ENCODE measurements at regions not wholly inside any gene's neighbourhood (a gene's known extent, or its start where the extent isn't known, plus 50 kb on each side); places are given as distances from the start of the nearest gene placed in this dataset.
A peak's percentile ranks its signal among the peaks of the same experiment; 100 is the strongest.

GRCh38 chr12:19695244-19696098 lies 256.2 kb downstream of the AEBP2 start:
- Histone ChIP-seq H3K36me3 (ENCODE audit: insufficient read depth, low read length) (no peaks in the 10 kb centered on the region), H3K4me1 (ENCODE audit: insufficient read depth, low read length) (peaks cover 9% of the 10 kb centered on the region), H3K9me3 (ENCODE audit: control insufficient read depth in 1 of 2, low read length in 2 of 2) (no peaks in the 10 kb centered on the region), H3K4me3 (ENCODE audit: low read length in 2 of 2) (no peak overlapping the region), H3K27me3 (ENCODE audit: insufficient read depth, low read length) (no peaks in the 10 kb centered on the region), H3K27ac (ENCODE audit: low read depth, low read length) (no peak overlapping the region)
- H3K4me3 Mint-ChIP-seq, result peak overlapping the region in 1 of 8 donors; percentile 4
- peak overlapping the region in 1 of 7 donors; percentile 39 for H3K27ac Mint-ChIP-seq
- no peaks in the 10 kb centered on the region for H3K36me3 Mint-ChIP-seq
- intact Hi-C loops (cut with micrococcal nuclease), result no loop called here
- peaks cover 13 to 18% (median 15%) of the 10 kb centered on the region in 4 donors for H3K4me1 Mint-ChIP-seq
- ChIA-PET CTCF (ENCODE audit: partially characterized antibody) (interaction anchor here (0.8 kb wide), 1 partner anchor 10 kb away, joined by 3 read pairs; no protein-coding TSS in a partner anchor), POLR2A (ENCODE audit: partially characterized antibody) (interaction anchor here (1.3 kb wide), 1 partner anchor 17 kb away, joined by 3 read pairs; no protein-coding TSS in a partner anchor)
- no peak for DNase-seq
- H3K9me3 Mint-ChIP-seq, result peaks cover 0 to 4% (median 1%) of the 10 kb centered on the region in 8 donors
- peaks cover 0 to 3% of the 10 kb centered on the region in 2 donors for H3K27me3 Mint-ChIP-seq

GRCh38 chr12:19700969-19701368 lies 261.7 kb downstream of the AEBP2 start:
- Histone ChIP-seq H3K4me1 (ENCODE audit: insufficient read depth, low read length) (no peaks in the 10 kb centered on the region), H3K4me3 (ENCODE audit: low read length in 2 of 2) (no peak overlapping the region), H3K9me3 (ENCODE audit: control insufficient read depth in 1 of 2, low read length in 2 of 2) (peaks cover 0 to 4% of the 10 kb centered on the region in 2 donors), H3K27me3 (ENCODE audit: insufficient read depth, low read length) (no peaks in the 10 kb centered on the region), H3K27ac (ENCODE audit: low read depth, low read length) (no peak overlapping the region), H3K36me3 (ENCODE audit: insufficient read depth, low read length) (no peaks in the 10 kb centered on the region)
- peaks cover 4 to 51% (median 36%) of the 10 kb centered on the region in 8 donors for H3K9me3 Mint-ChIP-seq
- peaks cover 0 to 3% (median 2%) of the 10 kb centered on the region in 4 donors for H3K4me1 Mint-ChIP-seq
- no peak overlapping the region for H3K27ac Mint-ChIP-seq
- peaks cover 0 to 2% of the 10 kb centered on the region in 2 donors for H3K36me3 Mint-ChIP-seq
- no peak for DNase-seq
- CTCF ChIA-PET (ENCODE audit: partially characterized antibody), result no interaction called here
- POLR2A ChIA-PET (ENCODE audit: partially characterized antibody), result no interaction called here
- intact Hi-C loops (cut with micrococcal nuclease), result no loop called here
- H3K27me3 Mint-ChIP-seq, result peaks cover 0 to 4% of the 10 kb centered on the region in 2 donors
- H3K4me3 Mint-ChIP-seq, result no peak overlapping the region

GRCh38 chr12:19704966-19705365 lies 265.7 kb downstream of the AEBP2 start:
- H3K4me1 ChIP-seq (ENCODE audit: insufficient read depth, low read length), result no peaks in the 10 kb centered on the region
- no peak overlapping the region for H3K27ac ChIP-seq (ENCODE audit: low read depth, low read length)
- H3K36me3 Mint-ChIP-seq, result peaks cover 0 to 2% of the 10 kb centered on the region in 2 donors
- peaks cover 12 to 86% (median 53%) of the 10 kb centered on the region in 8 donors for H3K9me3 Mint-ChIP-seq
- H3K36me3 ChIP-seq (ENCODE audit: insufficient read depth, low read length), result no peaks in the 10 kb centered on the region
- ChIA-PET POLR2A (ENCODE audit: partially characterized antibody) (no interaction called here), CTCF (ENCODE audit: partially characterized antibody) (no interaction called here)
- no peaks in the 10 kb centered on the region for H3K4me1 Mint-ChIP-seq
- intact Hi-C loops (cut with micrococcal nuclease), result no loop called here
- no peaks in the 10 kb centered on the region for H3K27me3 ChIP-seq (ENCODE audit: insufficient read depth, low read length)
- no peak for DNase-seq
- H3K27me3 Mint-ChIP-seq, result peaks cover 0 to 4% of the 10 kb centered on the region in 2 donors
- no peak overlapping the region for H3K4me3 Mint-ChIP-seq
- peaks cover 0 to 4% of the 10 kb centered on the region in 2 donors for H3K9me3 ChIP-seq (ENCODE audit: control insufficient read depth in 1 of 2, low read length in 2 of 2)
- H3K4me3 ChIP-seq (ENCODE audit: low read length in 2 of 2), result no peak overlapping the region
- H3K27ac Mint-ChIP-seq, result no peak overlapping the region

- no peaks in the 10 kb centered on the region for H3K36me3 ChIP-seq (ENCODE audit: insufficient read depth, low read length)
- H3K4me3 ChIP-seq (ENCODE audit: low read length in 2 of 2), result no peak overlapping the region
- Mint-ChIP-seq H3K27ac (no peak overlapping the region), H3K4me3 (no peak overlapping the region), H3K9me3 (peaks cover 12 to 83% (median 46%) of the 10 kb centered on the region in 8 donors), H3K27me3 (peaks cover 0 to 2% of the 10 kb centered on the region in 2 donors), H3K36me3 (peaks cover 2 to 3% of the 10 kb centered on the region in 2 donors), H3K4me1 (no peaks in the 10 kb centered on the region)
- H3K27ac ChIP-seq (ENCODE audit: low read depth, low read length), result no peak overlapping the region
- H3K27me3 ChIP-seq (ENCODE audit: insufficient read depth, low read length), result no peaks in the 10 kb centered on the region
- intact Hi-C loops (cut with micrococcal nuclease), result no loop called here
- POLR2A ChIA-PET (ENCODE audit: partially characterized antibody), result no interaction called here
- DNase-seq, result no peak
- CTCF ChIA-PET (ENCODE audit: partially characterized antibody), result interaction anchor here (1.2 kb wide), 1 partner anchor 40 kb away, joined by 3 read pairs; no protein-coding TSS in a partner anchor
- no peaks in the 10 kb centered on the region for H3K4me1 ChIP-seq (ENCODE audit: insufficient read depth, low read length)
- peaks cover 0 to 4% of the 10 kb centered on the region in 2 donors for H3K9me3 ChIP-seq (ENCODE audit: control insufficient read depth in 1 of 2, low read length in 2 of 2)
Measured at GRCh38 chr12:19706936-19707335, 267.6 kb downstream of the AEBP2 start.

- intact Hi-C loops (cut with micrococcal nuclease), result no loop called here
- no peak for DNase-seq
- no peak overlapping the region for H3K27ac Mint-ChIP-seq
- no peaks in the 10 kb centered on the region for H3K4me1 ChIP-seq (ENCODE audit: insufficient read depth, low read length)
- no peaks in the 10 kb centered on the region for H3K4me1 Mint-ChIP-seq
- H3K9me3 ChIP-seq (ENCODE audit: control insufficient read depth in 1 of 2, low read length in 2 of 2), result peaks cover 0 to 4% of the 10 kb centered on the region in 2 donors
- peaks cover 2 to 3% of the 10 kb centered on the region in 2 donors for H3K36me3 Mint-ChIP-seq
- H3K27ac ChIP-seq (ENCODE audit: low read depth, low read length), result no peak overlapping the region
- peaks cover 12 to 72% (median 37%) of the 10 kb centered on the region in 8 donors for H3K9me3 Mint-ChIP-seq
- POLR2A ChIA-PET (ENCODE audit: partially characterized antibody), result no interaction called here
- H3K27me3 Mint-ChIP-seq, result peaks cover 0 to 2% of the 10 kb centered on the region in 2 donors
- no peak overlapping the region for H3K4me3 ChIP-seq (ENCODE audit: low read length in 2 of 2)
- H3K27me3 ChIP-seq (ENCODE audit: insufficient read depth, low read length), result no peaks in the 10 kb centered on the region
- CTCF ChIA-PET (ENCODE audit: partially characterized antibody), result interaction anchor here (1.2 kb wide), 1 partner anchor 39 kb away, joined by 3 read pairs; no protein-coding TSS in a partner anchor
- no peaks in the 10 kb centered on the region for H3K36me3 ChIP-seq (ENCODE audit: insufficient read depth, low read length)
- H3K4me3 Mint-ChIP-seq, result no peak overlapping the region
Measured at GRCh38 chr12:19707948-19708409, 268.7 kb downstream of the AEBP2 start.

- H3K4me3 Mint-ChIP-seq, result no peak overlapping the region
- no peaks in the 10 kb centered on the region for H3K27me3 Mint-ChIP-seq
- ChIA-PET POLR2A (ENCODE audit: partially characterized antibody) (no interaction called here), CTCF (ENCODE audit: partially characterized antibody) (no interaction called here)
- H3K27ac ChIP-seq (ENCODE audit: low read depth, low read length), result no peak overlapping the region
- H3K4me1 Mint-ChIP-seq, result no peaks in the 10 kb centered on the region
- intact Hi-C loops (cut with micrococcal nuclease), result no loop called here
- DNase-seq, result no peak
- no peaks in the 10 kb centered on the region for H3K36me3 ChIP-seq (ENCODE audit: insufficient read depth, low read length)
- H3K9me3 Mint-ChIP-seq, result peaks cover 6 to 63% (median 22%) of the 10 kb centered on the region in 8 donors
- no peak overlapping the region for H3K4me3 ChIP-seq (ENCODE audit: low read length in 2 of 2)
- H3K27ac Mint-ChIP-seq, result no peak overlapping the region
- H3K9me3 ChIP-seq (ENCODE audit: control insufficient read depth in 1 of 2, low read length in 2 of 2), result no peaks in the 10 kb centered on the region
- H3K4me1 ChIP-seq (ENCODE audit: insufficient read depth, low read length), result no peaks in the 10 kb centered on the region
- peaks cover 0 to 3% of the 10 kb centered on the region in 2 donors for H3K36me3 Mint-ChIP-seq
- H3K27me3 ChIP-seq (ENCODE audit: insufficient read depth, low read length), result no peaks in the 10 kb centered on the region
Measured at GRCh38 chr12:19709889-19710288, 270.6 kb downstream of the AEBP2 start.

All from CD4-positive, alpha-beta memory T cell (primary cell).